HEK293 (cell line): ENCODE measurements at regions not wholly inside any gene's neighbourhood (a gene's known extent, or its start where the extent isn't known, plus 50 kb on each side); places are given as distances from the start of the nearest gene placed in this dataset.

ENCODE experiments used
- CTCF ChIA-PET: fragments of 350-600 bp; formaldehyde crosslinking; extraction: SDS; loops from one replicate; lab custom pipeline; 2021; ENCODE audit warnings: antibody characterized with exemption; lab: Yijun Ruan, JAX
- POLR2A ChIA-PET: fragments of 300-600 bp; formaldehyde crosslinking; extraction: SDS; loops from one replicate; lab custom pipeline; 2020; ENCODE audit warnings: antibody characterized with exemption, inconsistent platforms; lab: Yijun Ruan, JAX
- H3K27ac ChIP-seq: fragments of 200-500 bp; sonication (Bioruptor generic); 2 replicates; pipeline ENCODE4 v1.5.1; 2014; ENCODE audit warnings: low read depth, low read length, control low read depth, inconsistent platforms; ENCODE audit errors: extremely low read depth
- H3K36me3 ChIP-seq, 2 experiments: fragments of 200-500 bp in 1 of 2; sonication (Bioruptor generic) in 1 of 2; 1 replicate in 1 of 2; 2 replicates in 1 of 2; pipeline ENCODE4 v1.5.1; 2014 to 2017; ENCODE audit warnings: inconsistent platforms in 2 of 2, low read length in 2 of 2; ENCODE audit not compliant: control insufficient read depth in 2 of 2, insufficient read depth in 1 of 2
- H3K4me1 ChIP-seq: fragments of 200-500 bp; sonication (Bioruptor generic); 2 replicates; pipeline ENCODE4 v1.5.1; 2014; ENCODE audit warnings: mild to moderate bottlenecking, low read length, inconsistent platforms; ENCODE audit not compliant: control insufficient read depth, insufficient read depth
- H3K4me3 ChIP-seq: 2 replicates; pipeline ENCODE4 v1.5.1; 2011; ENCODE audit warnings: low read depth, mild to moderate bottlenecking, control low read depth, low read length, moderate library complexity
- H3K9me3 ChIP-seq: fragments of 200-500 bp; sonication (Bioruptor generic); 2 replicates; pipeline ENCODE4 v1.5.1; 2014; ENCODE audit warnings: low read depth, low read length, inconsistent platforms; ENCODE audit not compliant: control insufficient read depth, insufficient read depth
- GLIS1 ChIP-seq: fragments of 450-650 bp; formaldehyde crosslinking; IDR thresholded peaks from 2 replicates; pipeline ENCODE4 v1.5.1; 2016; ENCODE audit warnings: missing biosample characterization, missing genetic modification characterization
- HOXC10 ChIP-seq: sonication (generic); formaldehyde crosslinking; IDR thresholded peaks from 2 replicates; pipeline ENCODE4 v1.8.1; 2023; ENCODE audit warnings: mild to moderate bottlenecking, missing genetic modification reagents
- IKZF3 ChIP-seq: fragments of 450-650 bp; IDR thresholded peaks from 2 replicates; pipeline ENCODE4 v1.5.0; 2018; ENCODE audit warnings: missing biosample characterization, mild to moderate bottlenecking, missing genetic modification characterization, moderate library complexity
- ZNF10 ChIP-seq: fragments of 450-650 bp; formaldehyde crosslinking; IDR thresholded peaks from 2 replicates; pipeline ENCODE4 v1.5.1; 2017; ENCODE audit warnings: missing biosample characterization, missing genetic modification characterization
- ZNF311 ChIP-seq: fragments of 450-650 bp; formaldehyde crosslinking; IDR thresholded peaks from 2 replicates; pipeline ENCODE4 v1.5.1; 2017; ENCODE audit warnings: missing biosample characterization, missing genetic modification characterization, borderline replicate concordance
- ZNF341 ChIP-seq: fragments of 450-650 bp; formaldehyde crosslinking; IDR thresholded peaks from 2 replicates; pipeline ENCODE4; 2016; ENCODE audit warnings: low read depth, missing biosample characterization, missing genetic modification characterization
- ZNF404 ChIP-seq: fragments of 450-650 bp; formaldehyde crosslinking; IDR thresholded peaks from 2 replicates; pipeline ENCODE4 v1.5.1; 2017; ENCODE audit warnings: missing biosample characterization, missing genetic modification characterization
- ZNF529 ChIP-seq: fragments of 450-650 bp; formaldehyde crosslinking; IDR thresholded peaks from 2 replicates; pipeline ENCODE4 v1.5.1; 2017; ENCODE audit warnings: missing genetic modification characterization, missing biosample characterization; ENCODE audit not compliant: insufficient replicate concordance
- ZNF571 ChIP-seq: fragments of 450-650 bp; formaldehyde crosslinking; IDR thresholded peaks from 2 replicates; pipeline ENCODE4 v1.5.0; 2017; ENCODE audit warnings: missing biosample characterization, missing genetic modification characterization
- ZNF585B ChIP-seq: fragments of 450-650 bp; formaldehyde crosslinking; IDR thresholded peaks from 2 replicates; pipeline ENCODE4 v1.5.1; 2016; ENCODE audit warnings: missing biosample characterization, missing genetic modification characterization
- ZNF626 ChIP-seq: fragments of 450-650 bp; sonication (Bioruptor Pico); formaldehyde crosslinking; IDR thresholded peaks from 2 replicates; pipeline ENCODE4 v1.5.1; 2018; ENCODE audit warnings: missing biosample characterization, missing genetic modification characterization, inconsistent platforms
- ZNF629 ChIP-seq: fragments of 450-650 bp; formaldehyde crosslinking; IDR thresholded peaks from 2 replicates; pipeline ENCODE4 v1.5.1; 2017; ENCODE audit warnings: missing biosample characterization, missing genetic modification characterization
- ZNF768 ChIP-seq: fragments of 450-650 bp; formaldehyde crosslinking; IDR thresholded peaks from 2 replicates; pipeline ENCODE4 v1.5.1; 2018; ENCODE audit warnings: missing biosample characterization, mild to moderate bottlenecking, missing genetic modification characterization
- ZXDB ChIP-seq: fragments of 450-650 bp; formaldehyde crosslinking; IDR thresholded peaks from 2 replicates; pipeline ENCODE4 v1.5.1; 2016; ENCODE audit warnings: missing biosample characterization, missing genetic modification characterization
- TF ChIP-seq, protein P1 (sequence below): fragments of 450-650 bp; formaldehyde crosslinking; IDR thresholded peaks from 2 replicates; pipeline ENCODE4 v1.5.1; 2016; ENCODE audit warnings: missing biosample characterization, missing genetic modification characterization
- TF ChIP-seq, protein P2 (sequence below): fragments of 450-650 bp; formaldehyde crosslinking; IDR thresholded peaks from 2 replicates; pipeline ENCODE4 v1.5.1; 2016; ENCODE audit warnings: missing biosample characterization, missing genetic modification characterization, borderline replicate concordance
- TF ChIP-seq, protein P3 (sequence below): fragments of 450-650 bp; formaldehyde crosslinking; IDR thresholded peaks from 2 replicates; pipeline ENCODE4 v1.5.1; 2016; ENCODE audit warnings: missing biosample characterization, missing genetic modification characterization
- TF ChIP-seq, protein P4 (sequence below): fragments of 450-650 bp; formaldehyde crosslinking; IDR thresholded peaks from 2 replicates; pipeline ENCODE4 v1.5.1; 2017; ENCODE audit warnings: missing biosample characterization, missing genetic modification characterization
- TF ChIP-seq, protein P5 (sequence below): fragments of 450-650 bp; formaldehyde crosslinking; IDR thresholded peaks from 2 replicates; pipeline ENCODE4 v1.5.1; 2016; ENCODE audit warnings: missing biosample characterization, missing genetic modification characterization

DNA sequence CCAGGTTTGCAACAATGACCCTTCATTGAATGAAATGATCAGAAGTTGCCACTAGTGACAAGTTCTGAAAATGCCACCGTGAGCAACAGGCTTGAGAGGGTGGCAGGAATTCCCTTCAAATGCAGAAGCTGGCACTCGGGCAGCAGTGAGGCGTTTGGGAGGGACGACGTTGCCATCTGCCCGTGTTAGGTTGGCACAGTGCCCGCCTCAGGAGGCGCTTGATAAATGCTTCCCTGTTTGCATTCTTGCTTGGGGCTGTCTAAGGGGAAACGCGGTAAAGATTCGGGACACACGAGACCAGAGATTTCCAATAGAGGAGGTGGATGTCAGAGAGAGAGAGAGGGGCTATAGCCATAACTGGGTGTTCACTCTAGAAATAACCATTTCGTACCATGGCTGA, 101.9 kb downstream of the TEX29 start (continued):
- TF ChIP-seq, protein P1, sequence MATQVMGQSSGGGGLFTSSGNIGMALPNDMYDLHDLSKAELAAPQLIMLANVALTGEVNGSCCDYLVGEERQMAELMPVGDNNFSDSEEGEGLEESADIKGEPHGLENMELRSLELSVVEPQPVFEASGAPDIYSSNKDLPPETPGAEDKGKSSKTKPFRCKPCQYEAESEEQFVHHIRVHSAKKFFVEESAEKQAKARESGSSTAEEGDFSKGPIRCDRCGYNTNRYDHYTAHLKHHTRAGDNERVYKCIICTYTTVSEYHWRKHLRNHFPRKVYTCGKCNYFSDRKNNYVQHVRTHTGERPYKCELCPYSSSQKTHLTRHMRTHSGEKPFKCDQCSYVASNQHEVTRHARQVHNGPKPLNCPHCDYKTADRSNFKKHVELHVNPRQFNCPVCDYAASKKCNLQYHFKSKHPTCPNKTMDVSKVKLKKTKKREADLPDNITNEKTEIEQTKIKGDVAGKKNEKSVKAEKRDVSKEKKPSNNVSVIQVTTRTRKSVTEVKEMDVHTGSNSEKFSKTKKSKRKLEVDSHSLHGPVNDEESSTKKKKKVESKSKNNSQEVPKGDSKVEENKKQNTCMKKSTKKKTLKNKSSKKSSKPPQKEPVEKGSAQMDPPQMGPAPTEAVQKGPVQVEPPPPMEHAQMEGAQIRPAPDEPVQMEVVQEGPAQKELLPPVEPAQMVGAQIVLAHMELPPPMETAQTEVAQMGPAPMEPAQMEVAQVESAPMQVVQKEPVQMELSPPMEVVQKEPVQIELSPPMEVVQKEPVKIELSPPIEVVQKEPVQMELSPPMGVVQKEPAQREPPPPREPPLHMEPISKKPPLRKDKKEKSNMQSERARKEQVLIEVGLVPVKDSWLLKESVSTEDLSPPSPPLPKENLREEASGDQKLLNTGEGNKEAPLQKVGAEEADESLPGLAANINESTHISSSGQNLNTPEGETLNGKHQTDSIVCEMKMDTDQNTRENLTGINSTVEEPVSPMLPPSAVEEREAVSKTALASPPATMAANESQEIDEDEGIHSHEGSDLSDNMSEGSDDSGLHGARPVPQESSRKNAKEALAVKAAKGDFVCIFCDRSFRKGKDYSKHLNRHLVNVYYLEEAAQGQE (tag by site-specific recombination): no peak

DNA sequence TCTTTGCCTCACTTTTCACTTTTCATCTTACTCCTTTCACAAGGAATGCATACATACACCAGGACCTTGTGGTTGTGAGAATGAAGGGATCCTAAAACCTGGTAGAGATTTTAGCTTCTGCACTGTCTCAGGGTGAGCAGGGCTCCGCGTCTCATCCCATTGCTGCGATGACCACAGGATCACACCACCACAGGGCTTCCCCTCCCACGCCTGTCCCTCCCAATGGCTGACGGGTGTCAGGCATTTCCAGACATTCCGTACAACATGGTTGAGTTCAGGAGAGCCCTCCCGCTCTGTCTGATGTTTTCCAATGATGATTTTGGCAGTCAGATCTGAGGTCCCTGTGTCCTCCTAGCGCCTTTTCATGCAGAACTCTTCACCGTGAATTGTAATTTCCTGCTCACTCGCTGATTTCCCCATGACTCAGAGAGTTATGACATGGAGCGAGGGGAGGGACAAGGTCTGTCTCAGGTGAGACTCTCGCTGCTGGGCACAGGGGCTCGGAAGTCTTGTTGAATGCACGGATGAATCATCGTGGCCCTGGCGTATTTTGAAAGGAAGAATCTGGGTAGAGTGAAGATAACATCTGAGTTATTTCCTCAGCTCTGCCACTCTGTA, 102.8 kb downstream of the TEX29 start:
- Histone ChIP-seq H3K27ac (no peak overlapping the region), H3K4me1 (no peaks in the 10 kb centered on the region), H3K4me3 (no peak overlapping the region), H3K9me3 (no peaks in the 10 kb centered on the region), H3K36me3 (no peaks in the 10 kb centered on the region)
- ChIA-PET CTCF (no interaction called here), POLR2A (no interaction called here)
- TF ChIP-seq, protein P1 (tag by site-specific recombination): no peak
- no peak for TF ChIP-seq ZXDB (tag by site-specific recombination)
- TF ChIP-seq ZNF585B (tag by site-specific recombination): no peak
- TF ChIP-seq ZNF626: no peak
- no peak for TF ChIP-seq IKZF3
- TF ChIP-seq ZNF311: no peak
- TF ChIP-seq GLIS1 (tag by site-specific recombination): no peak
- TF ChIP-seq ZNF529 (tag by site-specific recombination): no peak
- TF ChIP-seq ZNF768 (tag by site-specific recombination): no peak
- TF ChIP-seq, protein P2, sequence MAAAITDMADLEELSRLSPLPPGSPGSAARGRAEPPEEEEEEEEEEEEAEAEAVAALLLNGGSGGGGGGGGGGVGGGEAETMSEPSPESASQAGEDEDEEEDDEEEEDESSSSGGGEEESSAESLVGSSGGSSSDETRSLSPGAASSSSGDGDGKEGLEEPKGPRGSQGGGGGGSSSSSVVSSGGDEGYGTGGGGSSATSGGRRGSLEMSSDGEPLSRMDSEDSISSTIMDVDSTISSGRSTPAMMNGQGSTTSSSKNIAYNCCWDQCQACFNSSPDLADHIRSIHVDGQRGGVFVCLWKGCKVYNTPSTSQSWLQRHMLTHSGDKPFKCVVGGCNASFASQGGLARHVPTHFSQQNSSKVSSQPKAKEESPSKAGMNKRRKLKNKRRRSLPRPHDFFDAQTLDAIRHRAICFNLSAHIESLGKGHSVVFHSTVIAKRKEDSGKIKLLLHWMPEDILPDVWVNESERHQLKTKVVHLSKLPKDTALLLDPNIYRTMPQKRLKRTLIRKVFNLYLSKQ (tag by site-specific recombination): no peak
- no peak for TF ChIP-seq ZNF341
- TF ChIP-seq, protein P3, sequence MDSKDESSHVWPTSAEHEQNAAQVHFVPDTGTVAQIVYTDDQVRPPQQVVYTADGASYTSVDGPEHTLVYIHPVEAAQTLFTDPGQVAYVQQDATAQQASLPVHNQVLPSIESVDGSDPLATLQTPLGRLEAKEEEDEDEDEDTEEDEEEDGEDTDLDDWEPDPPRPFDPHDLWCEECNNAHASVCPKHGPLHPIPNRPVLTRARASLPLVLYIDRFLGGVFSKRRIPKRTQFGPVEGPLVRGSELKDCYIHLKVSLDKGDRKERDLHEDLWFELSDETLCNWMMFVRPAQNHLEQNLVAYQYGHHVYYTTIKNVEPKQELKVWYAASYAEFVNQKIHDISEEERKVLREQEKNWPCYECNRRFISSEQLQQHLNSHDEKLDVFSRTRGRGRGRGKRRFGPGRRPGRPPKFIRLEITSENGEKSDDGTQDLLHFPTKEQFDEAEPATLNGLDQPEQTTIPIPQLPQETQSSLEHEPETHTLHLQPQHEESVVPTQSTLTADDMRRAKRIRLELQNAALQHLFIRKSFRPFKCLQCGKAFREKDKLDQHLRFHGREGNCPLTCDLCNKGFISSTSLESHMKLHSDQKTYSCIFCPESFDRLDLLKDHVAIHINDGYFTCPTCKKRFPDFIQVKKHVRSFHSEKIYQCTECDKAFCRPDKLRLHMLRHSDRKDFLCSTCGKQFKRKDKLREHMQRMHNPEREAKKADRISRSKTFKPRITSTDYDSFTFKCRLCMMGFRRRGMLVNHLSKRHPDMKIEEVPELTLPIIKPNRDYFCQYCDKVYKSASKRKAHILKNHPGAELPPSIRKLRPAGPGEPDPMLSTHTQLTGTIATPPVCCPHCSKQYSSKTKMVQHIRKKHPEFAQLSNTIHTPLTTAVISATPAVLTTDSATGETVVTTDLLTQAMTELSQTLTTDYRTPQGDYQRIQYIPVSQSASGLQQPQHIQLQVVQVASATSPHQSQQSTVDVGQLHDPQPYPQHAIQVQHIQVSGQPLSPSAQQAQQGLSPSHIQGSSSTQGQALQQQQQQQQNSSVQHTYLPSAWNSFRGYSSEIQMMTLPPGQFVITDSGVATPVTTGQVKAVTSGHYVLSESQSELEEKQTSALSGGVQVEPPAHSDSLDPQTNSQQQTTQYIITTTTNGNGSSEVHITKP (tag by site-specific recombination): no peak
- no peak for TF ChIP-seq ZNF571 (tag by site-specific recombination)
- TF ChIP-seq, protein P4, sequence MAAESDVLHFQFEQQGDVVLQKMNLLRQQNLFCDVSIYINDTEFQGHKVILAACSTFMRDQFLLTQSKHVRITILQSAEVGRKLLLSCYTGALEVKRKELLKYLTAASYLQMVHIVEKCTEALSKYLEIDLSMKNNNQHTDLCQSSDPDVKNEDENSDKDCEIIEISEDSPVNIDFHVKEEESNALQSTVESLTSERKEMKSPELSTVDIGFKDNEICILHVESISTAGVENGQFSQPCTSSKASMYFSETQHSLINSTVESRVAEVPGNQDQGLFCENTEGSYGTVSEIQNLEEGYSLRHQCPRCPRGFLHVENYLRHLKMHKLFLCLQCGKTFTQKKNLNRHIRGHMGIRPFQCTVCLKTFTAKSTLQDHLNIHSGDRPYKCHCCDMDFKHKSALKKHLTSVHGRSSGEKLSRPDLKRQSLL (tag by site-specific recombination): no peak
- no peak for TF ChIP-seq ZNF10 (tag by site-specific recombination)
- TF ChIP-seq ZNF404 (tag by site-specific recombination): no peak
- no peak for TF ChIP-seq ZNF629
- TF ChIP-seq, protein P5, sequence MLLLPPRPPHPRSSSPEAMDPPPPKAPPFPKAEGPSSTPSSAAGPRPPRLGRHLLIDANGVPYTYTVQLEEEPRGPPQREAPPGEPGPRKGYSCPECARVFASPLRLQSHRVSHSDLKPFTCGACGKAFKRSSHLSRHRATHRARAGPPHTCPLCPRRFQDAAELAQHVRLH (tag by site-specific recombination): no peak
- TF ChIP-seq HOXC10 (CRISPR knock-in tag): no peak
